Esophagus muscularis mucosa (tissue), 3 donors: ENCODE measurements at regions not wholly inside any gene's neighbourhood (a gene's known extent, or its start where the extent isn't known, plus 50 kb on each side); places are given as distances from the start of the nearest gene placed in this dataset.

Experiments
- POLR2A ChIP-seq: fragments of 450-650 bp; IDR thresholded peaks from one replicate; pipeline ENCODE4 v1.6.1; 2017; ENCODE audit warnings: antibody characterized with exemption, moderate library complexity, mild to moderate bottlenecking, low read depth
- POLR2AphosphoS5 ChIP-seq, 2 donors: sonication (generic); formaldehyde crosslinking; IDR thresholded peaks; one replicate each; pipeline ENCODE4 v1.6.1; 2017; ENCODE audit warnings: antibody characterized with exemption in 2 of 2
- TF ChIP-seq, protein P1 (sequence below), 3 experiments: fragments of 200-600 bp in 2 of 3; fragments of 450-650 bp in 1 of 3; sonication (generic) in 2 of 3; IDR thresholded peaks; one replicate each; pipeline ENCODE4 v1.5.1; 2017 to 2019; ENCODE audit warnings: antibody characterized with exemption in 3 of 3, mild to moderate bottlenecking in 2 of 3, moderate library complexity in 1 of 3

GRCh38 chr2:142270990-142271389 is 140.2 kb upstream of the LRP1B start:
- TF ChIP-seq, protein P1, sequence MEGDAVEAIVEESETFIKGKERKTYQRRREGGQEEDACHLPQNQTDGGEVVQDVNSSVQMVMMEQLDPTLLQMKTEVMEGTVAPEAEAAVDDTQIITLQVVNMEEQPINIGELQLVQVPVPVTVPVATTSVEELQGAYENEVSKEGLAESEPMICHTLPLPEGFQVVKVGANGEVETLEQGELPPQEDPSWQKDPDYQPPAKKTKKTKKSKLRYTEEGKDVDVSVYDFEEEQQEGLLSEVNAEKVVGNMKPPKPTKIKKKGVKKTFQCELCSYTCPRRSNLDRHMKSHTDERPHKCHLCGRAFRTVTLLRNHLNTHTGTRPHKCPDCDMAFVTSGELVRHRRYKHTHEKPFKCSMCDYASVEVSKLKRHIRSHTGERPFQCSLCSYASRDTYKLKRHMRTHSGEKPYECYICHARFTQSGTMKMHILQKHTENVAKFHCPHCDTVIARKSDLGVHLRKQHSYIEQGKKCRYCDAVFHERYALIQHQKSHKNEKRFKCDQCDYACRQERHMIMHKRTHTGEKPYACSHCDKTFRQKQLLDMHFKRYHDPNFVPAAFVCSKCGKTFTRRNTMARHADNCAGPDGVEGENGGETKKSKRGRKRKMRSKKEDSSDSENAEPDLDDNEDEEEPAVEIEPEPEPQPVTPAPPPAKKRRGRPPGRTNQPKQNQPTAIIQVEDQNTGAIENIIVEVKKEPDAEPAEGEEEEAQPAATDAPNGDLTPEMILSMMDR (IDR thresholded peaks at IDR 0.05): no peak
- no peak for TF ChIP-seq POLR2AphosphoS5 (IDR thresholded peaks at IDR 0.05)
- TF ChIP-seq POLR2A: no peak
